ENCODE measurements at regions not wholly inside any gene's neighbourhood (a gene's known extent, or its start where the extent isn't known, plus 50 kb on each side); places are given as distances from the start of the nearest gene placed in this dataset.

DNA sequence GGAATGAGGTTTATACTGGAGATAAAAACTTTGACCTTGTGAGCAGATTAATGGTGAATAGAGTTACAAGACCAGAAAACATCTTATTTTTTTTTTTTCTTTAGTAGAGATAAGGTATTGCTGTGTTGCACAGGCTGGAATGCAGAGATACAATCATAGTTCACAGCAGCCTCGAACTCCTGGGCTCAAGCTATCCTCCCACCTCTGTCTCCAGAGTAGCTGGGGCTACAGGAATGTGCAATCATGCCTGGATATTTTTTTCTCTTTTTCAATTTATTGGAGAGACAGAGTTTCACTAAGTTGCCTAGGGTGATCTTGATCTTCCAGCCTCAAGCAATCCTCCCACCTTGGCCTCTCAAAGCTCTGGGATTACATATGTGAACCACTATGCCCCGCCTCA, 2139.1 kb downstream of the PCDH9 start:
- no peaks in the 10 kb centered on the region for H3K4me1 ChIP-seq (ENCODE audit: control insufficient read depth, insufficient read depth, low read length)
- H3K9me1 ChIP-seq (ENCODE audit: insufficient read depth, low read length) = no peaks in the 10 kb centered on the region
- no peak overlapping the region for H3K4me3 ChIP-seq (ENCODE audit: insufficient read depth, low read depth, low read length)
- H2BK5ac ChIP-seq (ENCODE audit: low read depth, low read length, poor library complexity, severe bottlenecking) = no peak overlapping the region
- H3K4me2 ChIP-seq (ENCODE audit: low read depth, low read length) = no peak overlapping the region
- H3K27me3 ChIP-seq (ENCODE audit: control insufficient read depth, insufficient read depth, low read length) = no peaks in the 10 kb centered on the region
- BruUV-seq (replicated peaks) = no TSS peak
- H2AFZ ChIP-seq (replicated peaks; ENCODE audit: low read length, poor library complexity) = no peak overlapping the region
- in situ Hi-C loops (cut with MboI; ENCODE audit: low sequenced_read_pairs) (no loop called here), dilution Hi-C loops (cut with HindIII; ENCODE audit: low sequenced_read_pairs, unreplicated experiment) (no loop called here), intact Hi-C loops (cut with micrococcal nuclease) (no loop called here)
- ATAC-seq (ENCODE audit: low read depth) (no peak), DNase-seq (no peak)
- ChIA-PET CTCF (no interaction called here), POLR2A (ENCODE audit: unreplicated experiment) (no interaction called here)
- H3K9me3 ChIP-seq (ENCODE audit: control insufficient read depth, insufficient read depth, low read length) = no peaks in the 10 kb centered on the region
- no peak overlapping the region for H2AK5ac ChIP-seq (ENCODE audit: low read depth, low read length)
- H3K23ac ChIP-seq (ENCODE audit: low read depth, low read length) = no peak overlapping the region
- H2BK20ac ChIP-seq (ENCODE audit: low read depth, low read length) = no peak overlapping the region
- no peak overlapping the region for H3K14ac ChIP-seq (replicated peaks; ENCODE audit: low read depth, low read length)
- no CpG with 5 or more reads among the region's 2 CpGs for WGBS, 2 experiments (ENCODE audit: extremely low coverage in 2 of 2, insufficient read length in 1 of 2)
- no peak overlapping the region for H4K8ac ChIP-seq (ENCODE audit: low read depth in 2 of 2, low read length in 2 of 2)
- H2BK120ac ChIP-seq (ENCODE audit: low read depth, low read length) = no peak overlapping the region
- H4K91ac ChIP-seq (ENCODE audit: insufficient read depth, low read depth, low read length) = no peak overlapping the region
- H2AK9ac ChIP-seq (replicated peaks; ENCODE audit: low read depth, low read length, poor library complexity) = no peak overlapping the region
- no peaks in the 10 kb centered on the region for H3K36me3 ChIP-seq (ENCODE audit: control insufficient read depth, insufficient read depth, low read length)
- no peak overlapping the region for H4K5ac ChIP-seq (ENCODE audit: low read depth, low read length)
- H2BK15ac ChIP-seq (ENCODE audit: low read depth, low read length) = no peak overlapping the region
- no peak overlapping the region for H3K56ac ChIP-seq (ENCODE audit: extremely low read depth, insufficient read depth, low read length)
- no peak overlapping the region for H3K18ac ChIP-seq (ENCODE audit: low read depth, low read length)
- no peak overlapping the region for H3K27ac ChIP-seq (ENCODE audit: insufficient read depth, low read length)
- H3K79me1 ChIP-seq (ENCODE audit: low read depth in 1 of 2, low read length in 2 of 2) = no peaks in the 10 kb centered on the region
- no peak overlapping the region for H3K4ac ChIP-seq (ENCODE audit: low read depth, low read length)
- no peaks in the 10 kb centered on the region for H4K20me1 ChIP-seq (ENCODE audit: insufficient read depth, low read length)
- TF ChIP-seq SMC3 (IDR thresholded peaks at IDR 0.05; ENCODE audit: low read depth, low read length) = no peak
- TF ChIP-seq RCOR1 (IDR thresholded peaks at IDR 0.05; ENCODE audit: insufficient replicate concordance, low read length) = no peak
- TF ChIP-seq NFE2L2 (IDR thresholded peaks at IDR 0.05; ENCODE audit: low read depth, low read length) = no peak
- no peak for TF ChIP-seq FOS (IDR thresholded peaks at IDR 0.05; ENCODE audit: low read depth, low read length)
- no peak for TF ChIP-seq MAFK (IDR thresholded peaks at IDR 0.05; ENCODE audit: low read depth, low read length)
- no peak for TF ChIP-seq BHLHE40 (IDR thresholded peaks at IDR 0.05; ENCODE audit: low read depth, low read length)
- TF ChIP-seq MAZ (IDR thresholded peaks at IDR 0.05; ENCODE audit: borderline replicate concordance, low read depth, low read length) = no peak
- no peak for TF ChIP-seq RAD21 (IDR thresholded peaks at IDR 0.05; ENCODE audit: low read length)
- TF ChIP-seq CEBPB (IDR thresholded peaks at IDR 0.05; ENCODE audit: low read depth, low read length) = no peak
- TF ChIP-seq, protein P1, sequence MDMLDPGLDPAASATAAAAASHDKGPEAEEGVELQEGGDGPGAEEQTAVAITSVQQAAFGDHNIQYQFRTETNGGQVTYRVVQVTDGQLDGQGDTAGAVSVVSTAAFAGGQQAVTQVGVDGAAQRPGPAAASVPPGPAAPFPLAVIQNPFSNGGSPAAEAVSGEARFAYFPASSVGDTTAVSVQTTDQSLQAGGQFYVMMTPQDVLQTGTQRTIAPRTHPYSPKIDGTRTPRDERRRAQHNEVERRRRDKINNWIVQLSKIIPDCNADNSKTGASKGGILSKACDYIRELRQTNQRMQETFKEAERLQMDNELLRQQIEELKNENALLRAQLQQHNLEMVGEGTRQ (IDR thresholded peaks at IDR 0.05; ENCODE audit: low read depth, low read length) = no peak
- no peak for TF ChIP-seq POLR2A (IDR thresholded peaks at IDR 0.05; ENCODE audit: low read depth, low read length)
- TF ChIP-seq, protein P2, sequence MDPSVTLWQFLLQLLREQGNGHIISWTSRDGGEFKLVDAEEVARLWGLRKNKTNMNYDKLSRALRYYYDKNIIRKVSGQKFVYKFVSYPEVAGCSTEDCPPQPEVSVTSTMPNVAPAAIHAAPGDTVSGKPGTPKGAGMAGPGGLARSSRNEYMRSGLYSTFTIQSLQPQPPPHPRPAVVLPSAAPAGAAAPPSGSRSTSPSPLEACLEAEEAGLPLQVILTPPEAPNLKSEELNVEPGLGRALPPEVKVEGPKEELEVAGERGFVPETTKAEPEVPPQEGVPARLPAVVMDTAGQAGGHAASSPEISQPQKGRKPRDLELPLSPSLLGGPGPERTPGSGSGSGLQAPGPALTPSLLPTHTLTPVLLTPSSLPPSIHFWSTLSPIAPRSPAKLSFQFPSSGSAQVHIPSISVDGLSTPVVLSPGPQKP (IDR thresholded peaks at IDR 0.05; ENCODE audit: borderline replicate concordance, low read depth, low read length) = no peak
- TF ChIP-seq, protein P3, sequence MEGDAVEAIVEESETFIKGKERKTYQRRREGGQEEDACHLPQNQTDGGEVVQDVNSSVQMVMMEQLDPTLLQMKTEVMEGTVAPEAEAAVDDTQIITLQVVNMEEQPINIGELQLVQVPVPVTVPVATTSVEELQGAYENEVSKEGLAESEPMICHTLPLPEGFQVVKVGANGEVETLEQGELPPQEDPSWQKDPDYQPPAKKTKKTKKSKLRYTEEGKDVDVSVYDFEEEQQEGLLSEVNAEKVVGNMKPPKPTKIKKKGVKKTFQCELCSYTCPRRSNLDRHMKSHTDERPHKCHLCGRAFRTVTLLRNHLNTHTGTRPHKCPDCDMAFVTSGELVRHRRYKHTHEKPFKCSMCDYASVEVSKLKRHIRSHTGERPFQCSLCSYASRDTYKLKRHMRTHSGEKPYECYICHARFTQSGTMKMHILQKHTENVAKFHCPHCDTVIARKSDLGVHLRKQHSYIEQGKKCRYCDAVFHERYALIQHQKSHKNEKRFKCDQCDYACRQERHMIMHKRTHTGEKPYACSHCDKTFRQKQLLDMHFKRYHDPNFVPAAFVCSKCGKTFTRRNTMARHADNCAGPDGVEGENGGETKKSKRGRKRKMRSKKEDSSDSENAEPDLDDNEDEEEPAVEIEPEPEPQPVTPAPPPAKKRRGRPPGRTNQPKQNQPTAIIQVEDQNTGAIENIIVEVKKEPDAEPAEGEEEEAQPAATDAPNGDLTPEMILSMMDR (conservative IDR thresholded peaks at IDR 0.05; ENCODE audit: low read depth, low read length) = no peak
- TF ChIP-seq MXI1 (IDR thresholded peaks at IDR 0.05; ENCODE audit: borderline replicate concordance, low read depth, low read length) = no peak
- no peak for TF ChIP-seq CHD1 (IDR thresholded peaks at IDR 0.05; ENCODE audit: low read depth, low read length)
- no peak for TF ChIP-seq RFX5 (IDR thresholded peaks at IDR 0.05; ENCODE audit: low read depth, low read length)
- no peak overlapping the region for H3K9ac ChIP-seq (ENCODE audit: low read depth, low read length)
